T-helper 1 cell treated with Interleukin-12 subunit alpha and Interleukin-12 subunit beta and Interleukin-4 antibody, amounts not matched to agents 30 μg/mL and 1 μg/mL, for 36 hours (primary cell): ENCODE measurements at regions not wholly inside any gene's neighbourhood (a gene's known extent, or its start where the extent isn't known, plus 50 kb on each side); places are given as distances from the start of the nearest gene placed in this dataset.
"Not testable (repeated sequence)": the region's sequence is repeated elsewhere in the genome, so short reads cannot be mapped to it uniquely, and the experiment has no call there.

Source experiments
- H3K27ac Mint-ChIP-seq: one replicate; pipeline ENCODE4 v1.8.0; 2021; ENCODE audit warnings: mild to moderate bottlenecking, mixed read lengths
- H3K27me3 Mint-ChIP-seq: one replicate; pipeline ENCODE4 v1.8.0; 2021; ENCODE audit warnings: low read depth, mixed read lengths
- H3K36me3 Mint-ChIP-seq: one replicate; pipeline ENCODE4 v1.8.0; 2021; ENCODE audit warnings: low read depth, mixed read lengths
- H3K4me1 Mint-ChIP-seq: one replicate; pipeline ENCODE4 v1.8.0; 2021; ENCODE audit warnings: low read depth, mixed read lengths
- H3K4me3 Mint-ChIP-seq: one replicate; pipeline ENCODE4 v1.8.0; 2021; ENCODE audit warnings: mild to moderate bottlenecking, moderate library complexity, mixed read lengths
- H3K9me3 Mint-ChIP-seq: one replicate; pipeline ENCODE4 v1.8.0; 2021; ENCODE audit warnings: mixed read lengths

- Mint-ChIP-seq H3K27ac (no peak overlapping the region), H3K27me3 (peaks cover 6% of the 10 kb centered on the region), H3K4me3 (no peak overlapping the region), H3K9me3 (no peaks in the 10 kb centered on the region), H3K4me1 (no peaks in the 10 kb centered on the region), H3K36me3 (no peaks in the 10 kb centered on the region)
These were observed 176.2 kb downstream of the DIRAS2 start for GRCh38 chr9:90466441-90466840.

DNA sequence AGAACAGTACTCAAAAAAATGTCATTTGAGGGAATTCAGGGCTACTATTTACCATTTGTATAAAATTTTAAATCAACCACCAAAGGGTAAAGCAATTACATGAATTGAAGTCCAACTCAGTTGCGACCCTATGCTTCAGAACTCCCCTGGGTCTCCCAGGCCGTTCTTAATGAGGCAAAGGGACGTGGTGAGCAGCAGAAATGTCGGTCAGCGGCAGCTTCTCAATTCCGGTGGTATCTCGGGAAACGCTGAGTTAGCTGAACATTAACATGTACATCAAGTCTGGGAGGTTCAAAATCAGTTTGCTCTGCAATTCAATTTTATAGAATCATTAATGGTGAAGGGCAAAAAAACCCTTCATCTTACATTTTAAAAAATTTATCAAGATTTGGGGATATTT is 173.2 kb downstream of the DIRAS2 start:
- H3K36me3 Mint-ChIP-seq, result no peaks in the 10 kb centered on the region

DNA sequence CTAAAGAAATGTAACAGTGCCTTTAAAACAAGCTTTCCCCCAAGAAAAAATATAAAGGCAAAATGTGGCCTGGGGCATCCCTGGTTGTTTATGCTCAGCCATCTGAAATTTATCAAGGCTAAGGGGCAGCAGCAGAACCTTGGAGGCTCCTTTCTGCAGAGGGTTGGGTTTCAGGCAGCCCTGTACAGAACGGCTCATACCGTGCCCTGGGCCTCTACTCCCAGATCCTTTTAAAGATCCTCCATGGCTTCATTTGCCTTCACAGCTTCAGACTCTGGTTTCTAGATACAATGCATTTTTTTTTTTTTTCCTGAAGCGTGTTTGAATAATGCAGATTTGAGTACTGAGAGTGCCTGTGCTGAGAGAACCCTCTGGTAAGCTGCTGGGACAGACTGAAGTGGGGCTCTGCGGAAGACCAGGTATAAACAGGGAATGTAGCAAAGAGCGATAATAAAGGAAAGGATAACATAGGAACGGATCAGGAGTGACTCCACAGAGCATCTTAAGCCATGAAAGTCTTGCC is 172.7 kb downstream of the DIRAS2 start:
- Mint-ChIP-seq H3K27me3 (peaks cover 4% of the 10 kb centered on the region), H3K9me3 (no peaks in the 10 kb centered on the region), H3K4me3 (no peak overlapping the region), H3K36me3 (no peaks in the 10 kb centered on the region), H3K27ac (no peak overlapping the region), H3K4me1 (no peaks in the 10 kb centered on the region)

More for the DNA sequence above, 173.2 kb downstream of the DIRAS2 start:
- Mint-ChIP-seq H3K27me3 (peaks cover 4% of the 10 kb centered on the region), H3K27ac (no peak overlapping the region), H3K4me3 (no peak overlapping the region), H3K9me3 (no peaks in the 10 kb centered on the region), H3K4me1 (no peaks in the 10 kb centered on the region)

DNA sequence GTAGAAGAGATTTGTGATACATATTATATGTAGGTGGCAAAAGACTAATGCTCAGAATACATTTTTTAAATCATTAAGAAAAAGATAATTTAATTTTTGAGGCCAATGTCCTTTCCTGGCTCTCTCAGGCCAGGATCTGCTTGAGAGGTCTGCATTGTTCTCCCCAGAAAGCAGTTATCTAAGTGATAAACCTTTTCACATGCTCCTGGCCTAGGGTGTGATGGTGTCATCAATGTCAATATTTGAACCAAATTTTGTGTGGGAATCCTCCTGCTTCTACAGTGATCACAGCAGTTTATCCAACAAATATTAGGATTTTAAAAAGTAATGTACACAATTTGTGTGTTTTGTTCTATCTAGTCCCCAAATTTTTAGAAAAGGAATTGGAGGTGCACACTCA is 166.6 kb downstream of the DIRAS2 start:
- Mint-ChIP-seq H3K4me3 (no peak overlapping the region), H3K27ac (no peak overlapping the region), H3K27me3 (peaks cover 4% of the 10 kb centered on the region), H3K9me3 (no peaks in the 10 kb centered on the region), H3K36me3 (no peaks in the 10 kb centered on the region), H3K4me1 (no peaks in the 10 kb centered on the region)

DNA sequence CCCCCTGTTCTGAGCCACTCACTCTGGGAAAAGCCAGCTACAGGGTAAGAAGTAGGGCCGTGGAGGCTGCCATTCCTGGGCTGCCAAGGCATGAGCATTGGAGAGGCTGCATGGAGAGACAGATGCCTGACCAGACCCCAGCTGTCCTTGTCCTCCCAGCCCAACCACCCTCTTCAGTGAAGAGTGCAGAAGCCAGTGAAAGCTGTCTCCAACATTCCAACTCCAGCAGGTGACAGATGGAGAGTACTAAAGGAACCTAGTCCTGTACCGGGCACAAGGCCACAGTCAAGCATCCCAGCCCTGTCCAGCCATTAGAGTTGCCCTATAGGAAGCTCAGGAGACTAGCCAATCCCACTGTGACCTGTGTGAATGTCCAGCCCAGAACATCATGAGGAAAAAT is 165.1 kb downstream of the DIRAS2 start:
- no peaks in the 10 kb centered on the region for H3K36me3 Mint-ChIP-seq
- no peaks in the 10 kb centered on the region for H3K4me1 Mint-ChIP-seq
- no peaks in the 10 kb centered on the region for H3K9me3 Mint-ChIP-seq
- H3K27me3 Mint-ChIP-seq, result peaks cover 4% of the 10 kb centered on the region
- H3K27ac Mint-ChIP-seq, result no peak overlapping the region
- no peak overlapping the region for H3K4me3 Mint-ChIP-seq

DNA sequence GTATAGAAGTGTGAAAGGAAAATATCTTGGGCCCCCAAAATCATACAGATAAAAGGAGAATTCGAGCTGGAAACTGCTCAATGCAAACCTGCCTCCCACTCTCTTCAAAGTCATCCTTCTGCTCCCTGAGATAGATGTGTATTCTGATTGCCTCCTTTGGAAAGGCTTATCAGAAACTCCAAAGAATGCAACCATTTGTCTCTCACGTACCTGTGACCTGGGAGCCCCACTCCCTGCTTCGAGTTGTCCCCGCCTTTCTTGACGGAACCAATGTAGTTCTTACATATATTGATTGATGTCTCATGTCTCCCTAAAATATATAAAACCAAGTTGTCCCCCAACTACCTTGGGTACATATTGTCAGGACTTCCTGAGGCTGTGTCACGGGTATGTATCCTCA is 163.8 kb downstream of the DIRAS2 start:
- Mint-ChIP-seq H3K27ac (no peak overlapping the region), H3K4me3 (no peak overlapping the region), H3K36me3 (no peaks in the 10 kb centered on the region), H3K4me1 (no peaks in the 10 kb centered on the region), H3K9me3 (no peaks in the 10 kb centered on the region), H3K27me3 (peaks cover 2% of the 10 kb centered on the region)

DNA sequence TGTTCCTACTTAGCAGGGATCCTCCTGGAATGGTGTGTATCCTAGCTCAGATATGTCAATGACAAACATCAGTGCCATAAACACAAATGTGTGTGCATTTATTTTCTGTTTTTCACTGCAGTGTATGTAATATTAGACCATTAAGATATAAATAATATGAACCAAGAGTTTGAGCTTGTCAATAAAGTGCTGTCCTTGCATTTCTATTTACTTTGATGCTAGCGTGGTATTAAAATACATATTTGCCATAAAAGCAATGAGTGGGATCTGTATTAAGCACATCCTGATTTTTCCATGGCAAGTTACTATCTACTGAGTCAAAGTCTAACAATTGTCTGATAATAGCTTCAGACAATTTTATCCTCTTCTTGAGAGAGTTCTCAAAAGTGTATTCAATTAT is 157.6 kb downstream of the DIRAS2 start:
- Mint-ChIP-seq H3K27ac (no peak overlapping the region), H3K27me3 (no peaks in the 10 kb centered on the region), H3K36me3 (no peaks in the 10 kb centered on the region), H3K4me1 (no peaks in the 10 kb centered on the region), H3K9me3 (no peaks in the 10 kb centered on the region), H3K4me3 (no peak overlapping the region)

GRCh38 chr9:90489066-90489465 is 153.6 kb downstream of the DIRAS2 start:
- H3K4me1 Mint-ChIP-seq, result no peaks in the 10 kb centered on the region
- H3K36me3 Mint-ChIP-seq, result no peaks in the 10 kb centered on the region
- no peak overlapping the region for H3K27ac Mint-ChIP-seq
- H3K9me3 Mint-ChIP-seq, result no peaks in the 10 kb centered on the region
- H3K27me3 Mint-ChIP-seq, result peaks cover 4% of the 10 kb centered on the region
- H3K4me3 Mint-ChIP-seq, result no peak overlapping the region

DNA sequence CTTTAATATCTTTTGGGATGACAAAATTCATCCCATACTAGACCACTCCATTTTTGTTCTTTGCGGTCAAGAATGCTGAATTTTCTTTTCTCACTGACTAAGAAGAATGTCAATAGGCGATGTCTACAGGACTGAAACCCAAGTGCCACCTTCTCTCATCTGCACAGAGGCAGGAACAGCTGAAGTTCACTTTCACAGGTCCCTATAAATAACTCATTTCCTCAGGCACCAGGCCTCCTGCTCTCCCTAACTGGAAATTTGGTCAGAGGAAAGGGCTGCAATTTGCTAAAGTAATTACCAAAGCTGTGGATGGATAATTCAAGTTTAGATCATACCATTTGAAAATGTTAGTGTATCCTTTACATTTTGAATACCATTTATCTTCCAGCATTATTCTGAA is 142.9 kb downstream of the DIRAS2 start:
- Mint-ChIP-seq H3K4me1 (no peaks in the 10 kb centered on the region), H3K27me3 (peaks cover 10% of the 10 kb centered on the region), H3K36me3 (no peaks in the 10 kb centered on the region), H3K9me3 (peaks cover 6% of the 10 kb centered on the region), H3K27ac (no peak overlapping the region), H3K4me3 (no peak overlapping the region)

DNA sequence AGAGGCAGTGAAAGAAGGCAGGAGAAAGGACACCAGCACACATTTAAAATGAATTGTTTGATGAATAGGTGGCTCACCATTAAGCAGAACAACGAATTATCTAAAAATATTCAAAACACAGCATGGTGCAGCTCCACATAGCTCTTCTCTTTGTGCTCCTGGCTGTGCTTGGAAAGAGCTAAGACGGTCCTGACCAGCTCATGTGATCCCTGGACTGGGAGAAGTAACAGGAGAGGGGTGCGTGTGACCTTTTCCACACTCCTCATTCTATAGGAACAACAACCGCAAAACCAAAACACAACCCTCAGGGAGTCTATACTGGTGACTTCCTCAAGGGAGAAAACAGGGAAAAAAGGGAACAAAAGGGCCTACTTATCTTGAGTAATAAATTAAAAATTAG is 140.5 kb downstream of the DIRAS2 start:
- no peaks in the 10 kb centered on the region for H3K27me3 Mint-ChIP-seq
- no peaks in the 10 kb centered on the region for H3K4me1 Mint-ChIP-seq
- H3K27ac Mint-ChIP-seq, result no peak overlapping the region
- no peak overlapping the region for H3K4me3 Mint-ChIP-seq
- H3K36me3 Mint-ChIP-seq, result no peaks in the 10 kb centered on the region
- H3K9me3 Mint-ChIP-seq, result peaks cover 6% of the 10 kb centered on the region

GRCh38 chr9:90504486-90504885 is 138.1 kb downstream of the DIRAS2 start:
- H3K36me3 Mint-ChIP-seq, result no peaks in the 10 kb centered on the region
- H3K4me3 Mint-ChIP-seq, result no peak overlapping the region
- peaks cover 6% of the 10 kb centered on the region for H3K9me3 Mint-ChIP-seq
- H3K27me3 Mint-ChIP-seq, result no peaks in the 10 kb centered on the region
- no peak overlapping the region for H3K27ac Mint-ChIP-seq
- peaks cover 1% of the 10 kb centered on the region for H3K4me1 Mint-ChIP-seq

DNA sequence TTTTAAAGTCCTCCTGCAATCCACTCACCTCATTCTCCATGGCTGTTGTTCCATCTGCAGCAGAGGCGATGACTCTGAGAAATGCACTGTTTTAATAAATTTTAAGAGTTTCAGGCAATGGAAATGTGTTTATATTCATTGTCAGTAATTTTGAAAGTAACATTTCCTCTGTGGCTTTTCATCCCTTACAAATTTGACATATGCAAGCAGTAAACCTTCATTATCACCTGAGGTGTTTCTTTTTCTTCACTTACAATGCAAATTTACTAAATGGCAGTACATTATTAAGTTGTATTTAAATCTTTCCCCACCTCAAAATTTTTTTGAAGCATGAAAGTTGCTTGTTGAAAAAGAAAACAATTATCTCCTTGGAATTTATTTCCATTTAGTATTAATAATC is 136.9 kb downstream of the DIRAS2 start:
- Mint-ChIP-seq H3K4me1 (peaks cover 4% of the 10 kb centered on the region), H3K36me3 (no peaks in the 10 kb centered on the region), H3K27me3 (no peaks in the 10 kb centered on the region), H3K9me3 (peaks cover 6% of the 10 kb centered on the region), H3K27ac (no peak overlapping the region), H3K4me3 (no peak overlapping the region)

GRCh38 chr9:90506402-90506801 is 136.2 kb downstream of the DIRAS2 start:
- H3K36me3 Mint-ChIP-seq, H3K27ac Mint-ChIP-seq, H3K9me3 Mint-ChIP-seq, H3K4me1 Mint-ChIP-seq, H3K4me3 Mint-ChIP-seq, H3K27me3 Mint-ChIP-seq: not testable (repeated sequence)

DNA sequence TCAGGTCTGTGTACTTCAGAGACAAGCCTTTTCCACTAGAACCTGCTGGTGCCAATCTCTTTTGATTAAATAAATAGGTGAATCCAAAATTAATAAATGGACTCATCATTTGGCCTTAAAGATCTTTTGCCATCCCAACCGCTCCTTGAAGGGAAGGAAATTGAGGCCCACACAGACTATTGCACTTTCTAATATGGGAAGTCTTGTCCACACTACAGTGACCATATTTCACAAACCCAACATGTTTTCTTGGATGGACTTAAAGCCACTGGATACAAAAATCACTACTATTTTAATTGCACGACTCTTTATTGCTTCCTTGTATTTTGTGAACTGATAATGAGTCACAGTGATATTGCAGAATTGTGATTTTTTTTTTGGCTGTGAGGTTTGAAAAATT is 135.0 kb downstream of the DIRAS2 start:
- peaks cover 4% of the 10 kb centered on the region for H3K27me3 Mint-ChIP-seq
- no peak overlapping the region for H3K4me3 Mint-ChIP-seq
- H3K9me3 Mint-ChIP-seq, result peaks cover under 1% of the 10 kb centered on the region
- peaks cover 4% of the 10 kb centered on the region for H3K4me1 Mint-ChIP-seq
- H3K36me3 Mint-ChIP-seq, result peaks cover 1% of the 10 kb centered on the region
- no peak overlapping the region for H3K27ac Mint-ChIP-seq

DNA sequence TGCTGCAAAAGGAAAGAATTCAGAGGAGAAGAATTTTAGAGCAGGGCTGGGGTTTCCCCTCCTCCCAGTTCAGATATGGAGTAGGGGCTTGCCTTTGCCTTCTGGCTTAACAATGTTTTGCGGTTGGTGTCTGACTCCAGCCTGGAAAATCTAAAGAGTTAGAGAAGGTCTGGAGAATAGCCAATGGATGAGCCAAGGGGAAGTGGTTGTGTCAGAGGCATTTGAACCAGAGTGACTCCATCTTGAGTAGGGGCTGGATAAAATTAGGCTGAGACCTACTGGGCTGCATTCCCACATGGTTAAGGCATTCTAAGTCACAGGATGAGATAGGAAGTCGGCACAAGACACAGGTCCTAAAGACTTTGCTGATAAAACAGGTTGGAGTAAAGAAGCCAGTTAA is 133.7 kb downstream of the DIRAS2 start:
- Mint-ChIP-seq H3K4me1 (peaks cover 4% of the 10 kb centered on the region), H3K27me3 (peaks cover 4% of the 10 kb centered on the region), H3K27ac (no peak overlapping the region), H3K36me3 (peaks cover 1% of the 10 kb centered on the region), H3K9me3 (no peaks in the 10 kb centered on the region), H3K4me3 (no peak overlapping the region)

- Mint-ChIP-seq H3K4me3 (no peak overlapping the region), H3K4me1 (peaks cover 4% of the 10 kb centered on the region), H3K27me3 (peaks cover 8% of the 10 kb centered on the region), H3K9me3 (no peaks in the 10 kb centered on the region), H3K27ac (no peak overlapping the region), H3K36me3 (peaks cover 1% of the 10 kb centered on the region)
These were observed 130.9 kb downstream of the DIRAS2 start for GRCh38 chr9:90511711-90512110.
